ENCODE measurements at regions not wholly inside any gene's neighbourhood (a gene's known extent, or its start where the extent isn't known, plus 50 kb on each side); places are given as distances from the start of the nearest gene placed in this dataset.

- no peak for DNase-seq (ENCODE audit: low read depth)
These were observed 159.7 kb upstream of the B3GALT2 start for GRCh38 chr1:193346085-193346484.

DNA sequence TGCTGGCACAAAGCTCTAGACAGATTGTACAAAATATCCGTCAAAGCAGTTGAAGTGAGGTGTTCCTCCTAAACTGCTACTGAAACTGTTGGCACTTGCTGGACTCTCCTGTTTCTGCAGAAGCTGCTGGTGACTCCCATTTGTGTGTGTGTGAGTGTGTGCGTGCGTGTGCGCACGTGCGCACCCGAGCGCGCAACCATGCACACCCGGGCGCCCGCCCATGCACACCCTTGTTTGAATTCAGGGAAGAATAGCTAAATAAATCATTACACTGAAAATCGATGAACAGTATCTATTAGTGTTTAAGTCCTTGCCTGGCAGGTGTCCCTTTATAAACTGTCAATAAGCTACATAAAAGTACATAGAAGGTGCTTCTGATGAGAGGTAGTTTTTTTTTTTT is 156.4 kb upstream of the B3GALT2 start:
- no peak for DNase-seq (ENCODE audit: low read depth)

DNA sequence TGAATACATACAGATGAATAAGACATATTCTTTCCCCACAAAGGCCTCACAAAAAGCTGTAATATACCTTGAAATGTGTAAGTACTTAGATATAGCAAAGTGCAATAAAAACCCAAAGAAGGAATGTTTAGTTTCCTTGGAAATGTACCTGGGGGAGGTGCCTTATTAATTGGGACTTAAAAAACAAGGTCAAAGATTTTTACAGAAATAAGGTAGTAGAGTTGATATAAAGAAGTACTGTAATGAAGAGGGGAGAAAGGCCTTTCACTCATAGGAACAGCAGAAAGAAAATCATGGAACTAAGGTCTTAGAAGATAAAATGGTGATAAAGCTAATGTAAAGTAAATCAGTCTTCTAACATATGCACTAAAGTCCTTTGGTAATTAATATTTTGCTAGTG is 153.9 kb upstream of the B3GALT2 start:
- DNase-seq (ENCODE audit: low read depth) = no peak

DNA sequence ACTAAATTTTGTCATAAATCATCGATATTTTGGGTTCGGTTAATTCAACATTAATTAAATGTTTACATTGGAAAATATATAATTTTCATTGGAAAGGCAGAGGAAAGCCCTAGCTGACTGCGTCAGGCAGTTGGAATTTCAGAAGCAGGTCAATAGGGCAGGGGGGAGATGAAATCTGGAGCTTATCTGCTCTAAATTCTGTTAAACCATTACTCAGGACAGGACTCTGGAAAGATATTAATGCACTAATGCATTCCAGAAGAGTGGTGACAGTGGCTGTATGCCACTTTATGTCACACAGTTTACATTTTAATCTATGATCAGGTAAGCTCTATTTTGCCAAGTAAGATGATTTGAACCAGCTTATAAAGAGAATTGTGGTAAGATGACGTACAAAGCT is 153.0 kb upstream of the B3GALT2 start:
- no peak for DNase-seq (ENCODE audit: low read depth)

GRCh38 chr1:193338194-193338593 is 151.8 kb upstream of the B3GALT2 start:
- no peak for DNase-seq (ENCODE audit: low read depth)

- no peak for DNase-seq (ENCODE audit: low read depth)
These were observed 149.5 kb upstream of the B3GALT2 start for GRCh38 chr1:193335806-193336428.

DNA sequence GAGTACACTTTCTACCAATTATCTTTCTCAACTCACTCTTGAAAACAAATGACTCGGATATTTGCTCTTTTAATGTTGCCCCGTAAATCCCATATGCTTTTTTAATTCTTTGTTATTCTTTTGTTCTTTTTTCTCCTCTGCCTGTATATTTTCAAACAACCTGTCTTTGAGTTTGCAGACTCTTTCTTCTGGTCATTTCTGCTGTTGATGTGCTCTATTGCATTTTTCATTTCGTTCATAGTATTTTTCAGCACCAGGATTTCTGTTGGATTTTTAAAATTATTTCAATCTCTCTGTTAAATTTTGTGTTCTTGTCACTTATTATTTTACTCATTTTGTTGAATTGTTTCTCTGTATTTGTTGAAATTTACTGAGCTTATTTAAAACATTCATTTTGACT is 146.8 kb upstream of the B3GALT2 start:
- DNase-seq (ENCODE audit: low read depth) = no peak

GRCh38 chr1:193326296-193326695 is 139.9 kb upstream of the B3GALT2 start:
- DNase-seq (ENCODE audit: low read depth) = no peak

GRCh38 chr1:193325771-193326170 is 139.4 kb upstream of the B3GALT2 start:
- no peak for DNase-seq (ENCODE audit: low read depth)

GRCh38 chr1:193325042-193325441 is 138.6 kb upstream of the B3GALT2 start:
- no peak for DNase-seq (ENCODE audit: low read depth)

DNA sequence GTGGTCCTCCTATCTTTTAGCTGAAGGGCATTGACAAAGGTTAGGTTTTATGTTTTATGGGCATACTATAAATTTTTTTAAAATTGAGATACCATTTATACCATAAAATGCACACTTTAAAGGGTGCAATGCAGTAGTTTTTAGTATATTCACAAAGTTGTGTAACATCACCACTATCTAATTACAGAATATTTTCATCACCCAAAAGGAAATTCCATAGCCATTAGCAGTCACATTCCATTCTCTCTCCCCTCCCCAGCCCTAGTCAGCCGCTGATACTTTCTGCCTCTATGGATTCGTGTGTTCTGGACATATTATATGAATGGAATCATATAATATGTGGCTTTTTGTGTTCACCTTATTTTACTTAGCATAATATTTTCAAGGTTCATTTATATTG is 135.8 kb upstream of the B3GALT2 start:
- DNase-seq (ENCODE audit: low read depth) = no peak

GRCh38 chr1:193321242-193321840 is 134.9 kb upstream of the B3GALT2 start:
- DNase-seq (ENCODE audit: low read depth) = no peak

DNA sequence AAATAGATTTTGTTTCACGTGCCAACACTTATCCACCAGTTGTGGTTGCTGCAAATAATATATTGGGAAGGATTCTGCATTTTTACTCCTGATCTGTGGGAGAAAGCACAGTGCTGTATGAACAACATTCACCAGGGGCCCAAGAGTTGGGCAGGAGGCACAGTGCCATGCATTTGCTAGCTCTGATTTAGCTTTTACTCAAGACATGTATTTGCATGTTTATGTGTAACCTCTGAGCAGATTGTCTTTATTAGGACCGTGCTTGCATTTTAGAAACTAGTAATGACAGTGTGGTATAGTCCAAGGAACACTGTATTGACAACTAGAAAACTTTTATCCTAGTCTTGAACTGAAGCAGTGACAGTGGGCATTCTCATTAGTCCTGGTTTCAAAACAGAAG is 133.9 kb upstream of the B3GALT2 start:
- DNase-seq (ENCODE audit: low read depth) = no peak

- DNase-seq (ENCODE audit: low read depth) = no peak
These were observed 131.9 kb upstream of the B3GALT2 start for GRCh38 chr1:193318347-193318746.

GRCh38 chr1:193313354-193314140 is 127.1 kb upstream of the B3GALT2 start:
- no peak for DNase-seq (ENCODE audit: low read depth)

DNA sequence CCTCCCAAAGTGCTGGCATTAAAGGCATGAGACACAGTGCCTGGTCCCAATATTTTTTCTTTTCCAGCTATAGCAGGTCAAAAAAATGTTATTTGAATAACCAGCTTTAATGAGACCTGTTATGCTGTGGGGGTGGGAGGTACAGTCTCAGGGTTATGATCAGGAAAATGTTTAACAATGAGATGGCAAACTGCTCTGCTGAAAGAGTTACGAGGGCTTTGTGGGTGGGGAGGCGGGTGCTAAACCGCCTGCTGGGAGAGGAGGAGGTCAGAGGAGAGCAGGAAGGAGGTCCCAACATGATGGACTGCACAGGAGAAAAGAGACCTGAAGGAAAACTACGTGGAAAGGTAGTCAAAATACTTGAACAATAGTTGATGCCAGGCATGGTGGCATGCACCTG is 126.0 kb upstream of the B3GALT2 start:
- no peak for DNase-seq (ENCODE audit: low read depth)

GRCh38 chr1:193311226-193311948 is 125.0 kb upstream of the B3GALT2 start:
- DNase-seq (ENCODE audit: low read depth) = no peak

DNA sequence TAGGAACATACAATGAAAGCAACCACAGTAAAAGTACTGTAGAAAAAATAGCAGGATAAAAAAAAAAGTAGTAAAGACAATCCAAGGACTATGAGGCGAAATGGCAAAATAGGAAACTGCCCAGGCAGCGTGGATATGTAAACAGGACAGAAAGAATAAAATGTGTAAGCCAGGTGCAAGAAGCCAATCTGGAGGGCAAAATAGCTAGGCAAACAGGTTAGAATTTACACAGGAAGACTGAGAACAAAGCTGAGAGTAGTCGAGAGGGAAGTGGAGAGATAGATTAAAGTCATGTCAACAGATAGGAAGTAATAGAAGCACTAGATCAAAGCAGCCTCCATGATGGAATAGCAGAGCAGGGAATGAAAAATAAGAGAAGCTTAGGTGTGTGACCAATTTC is 124.2 kb upstream of the B3GALT2 start:
- DNase-seq (ENCODE audit: low read depth) = no peak

DNA sequence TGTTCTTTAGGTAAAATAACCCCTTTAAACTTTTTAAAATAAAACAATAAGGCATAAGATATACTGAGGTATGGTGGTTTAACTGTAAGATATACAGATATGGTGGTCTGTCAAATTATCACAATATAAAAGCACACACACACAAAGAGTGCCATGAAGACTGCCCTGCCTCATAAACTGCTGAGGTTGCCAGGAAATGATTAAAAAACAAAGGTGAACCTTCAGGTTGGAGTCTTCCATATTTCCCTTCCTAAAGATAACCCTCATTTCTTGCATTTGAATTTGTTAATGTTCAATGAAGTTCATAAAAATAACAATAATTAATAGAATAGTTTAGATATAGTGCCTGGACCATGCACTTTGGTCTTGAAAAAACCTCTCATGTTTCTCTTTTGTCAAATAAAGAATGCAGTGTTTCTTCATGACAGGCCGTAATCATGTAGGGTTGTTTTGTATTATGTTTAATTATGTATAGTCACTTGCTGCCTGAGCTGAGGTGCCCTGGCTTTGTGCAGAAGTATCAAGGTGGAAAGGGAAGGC is 123.6 kb upstream of the B3GALT2 start:
- no peak for DNase-seq (ENCODE audit: low read depth)

DNA sequence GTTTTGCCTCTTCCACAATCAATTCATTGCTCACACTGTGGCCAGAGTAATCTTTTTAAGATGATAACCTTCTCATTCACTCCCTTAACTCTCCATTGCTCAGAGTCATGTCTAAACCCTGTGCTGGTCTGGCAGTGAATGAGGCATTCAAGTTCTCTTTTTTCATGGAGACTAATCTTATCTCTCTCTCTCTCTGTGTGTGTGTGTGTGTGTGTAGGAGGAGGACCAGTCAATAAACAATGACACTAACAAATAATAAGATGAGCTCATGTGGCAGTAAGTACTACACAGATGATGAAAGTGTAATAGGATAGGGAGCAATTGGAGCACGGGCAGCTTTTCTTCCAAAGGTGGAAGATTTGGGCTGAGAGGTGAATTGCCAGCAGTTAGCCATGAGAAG is 122.0 kb upstream of the B3GALT2 start:
- no peak for DNase-seq (ENCODE audit: low read depth)

DNA sequence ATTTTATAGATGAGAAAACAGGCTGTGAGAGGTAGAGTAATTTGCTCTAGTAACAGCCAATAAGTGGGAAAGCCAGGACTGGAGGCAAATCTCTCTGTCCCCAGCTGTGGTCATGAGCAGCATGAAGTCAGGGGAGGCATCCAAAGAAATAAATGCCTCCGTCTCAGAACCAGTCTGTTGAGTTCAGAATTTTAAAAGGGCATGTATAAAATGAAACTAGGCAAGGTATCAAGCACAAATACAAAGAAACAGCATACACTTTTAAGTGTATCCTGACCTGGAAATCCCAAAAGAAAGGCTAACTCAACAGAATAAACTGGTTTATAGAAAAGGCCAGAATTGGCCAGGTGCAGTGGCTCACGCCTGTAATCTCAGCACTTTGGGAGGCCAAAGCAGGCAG is 120.0 kb upstream of the B3GALT2 start:
- no peak for DNase-seq (ENCODE audit: low read depth)
